ENCODE measurements at regions not wholly inside any gene's neighbourhood (a gene's known extent, or its start where the extent isn't known, plus 50 kb on each side); places are given as distances from the start of the nearest gene placed in this dataset.

GRCh38 chr2:19255481-19255880 lies 102.9 kb downstream of the OSR1 start:
- no peak for DNase-seq
- TF ChIP-seq CTCF (IDR thresholded peaks at IDR 0.05; ENCODE audit: unreplicated experiment) = no peak
- H3K4me1 Mint-ChIP-seq (ENCODE audit: low read depth, unreplicated experiment) = peaks cover 19% of the 10 kb centered on the region
- H3K9me3 Mint-ChIP-seq (ENCODE audit: low read depth, unreplicated experiment) = no peaks in the 10 kb centered on the region
- H3K27ac Mint-ChIP-seq (ENCODE audit: unreplicated experiment) = no peak overlapping the region
- no TSS peak for BruUV-seq (replicated peaks)
- H3K36me3 Mint-ChIP-seq (ENCODE audit: insufficient read depth, unreplicated experiment) = no peaks in the 10 kb centered on the region
- CTCF ChIA-PET = no interaction called here
- no peaks in the 10 kb centered on the region for H3K27me3 Mint-ChIP-seq (ENCODE audit: unreplicated experiment)
- no peak overlapping the region for H3K4me3 Mint-ChIP-seq (ENCODE audit: low read depth, unreplicated experiment)
- intact Hi-C loops (cut with micrococcal nuclease; ENCODE audit: unreplicated experiment) = no loop called here

- Mint-ChIP-seq H3K27ac (ENCODE audit: unreplicated experiment) (no peak overlapping the region), H3K9me3 (ENCODE audit: low read depth, unreplicated experiment) (no peaks in the 10 kb centered on the region), H3K4me3 (ENCODE audit: low read depth, unreplicated experiment) (no peak overlapping the region), H3K27me3 (ENCODE audit: unreplicated experiment) (no peaks in the 10 kb centered on the region), H3K36me3 (ENCODE audit: insufficient read depth, unreplicated experiment) (no peaks in the 10 kb centered on the region), H3K4me1 (ENCODE audit: low read depth, unreplicated experiment) (peaks cover 16% of the 10 kb centered on the region)
- DNase-seq = no peak
- no TSS peak for BruUV-seq (replicated peaks)
- no peak for TF ChIP-seq CTCF (IDR thresholded peaks at IDR 0.05; ENCODE audit: unreplicated experiment)
- CTCF ChIA-PET = no interaction called here
- intact Hi-C loops (cut with micrococcal nuclease; ENCODE audit: unreplicated experiment) = no loop called here
Observed at GRCh38 chr2:19251554-19251953, 106.9 kb downstream of the OSR1 start.

GRCh38 chr2:19250906-19251305 lies 107.5 kb downstream of the OSR1 start:
- H3K36me3 Mint-ChIP-seq (ENCODE audit: insufficient read depth, unreplicated experiment) = no peaks in the 10 kb centered on the region
- H3K27me3 Mint-ChIP-seq (ENCODE audit: unreplicated experiment) = no peaks in the 10 kb centered on the region
- H3K4me1 Mint-ChIP-seq (ENCODE audit: low read depth, unreplicated experiment) = peaks cover 9% of the 10 kb centered on the region
- no peaks in the 10 kb centered on the region for H3K9me3 Mint-ChIP-seq (ENCODE audit: low read depth, unreplicated experiment)
- H3K4me3 Mint-ChIP-seq (ENCODE audit: low read depth, unreplicated experiment) = no peak overlapping the region
- no peak for DNase-seq
- no peak overlapping the region for H3K27ac Mint-ChIP-seq (ENCODE audit: unreplicated experiment)
- BruUV-seq (replicated peaks) = no TSS peak
- no peak for TF ChIP-seq CTCF (IDR thresholded peaks at IDR 0.05; ENCODE audit: unreplicated experiment)
- intact Hi-C loops (cut with micrococcal nuclease; ENCODE audit: unreplicated experiment) = no loop called here
- CTCF ChIA-PET = no interaction called here

GRCh38 chr2:19247186-19247585 lies 111.2 kb downstream of the OSR1 start:
- TF ChIP-seq CTCF (IDR thresholded peaks at IDR 0.05; ENCODE audit: unreplicated experiment) = no peak
- H3K4me3 Mint-ChIP-seq (ENCODE audit: low read depth, unreplicated experiment) = no peak overlapping the region
- H3K9me3 Mint-ChIP-seq (ENCODE audit: low read depth, unreplicated experiment) = no peaks in the 10 kb centered on the region
- CTCF ChIA-PET = no interaction called here
- no peaks in the 10 kb centered on the region for H3K4me1 Mint-ChIP-seq (ENCODE audit: low read depth, unreplicated experiment)
- H3K27ac Mint-ChIP-seq (ENCODE audit: unreplicated experiment) = no peak overlapping the region
- DNase-seq = no peak
- no peaks in the 10 kb centered on the region for H3K27me3 Mint-ChIP-seq (ENCODE audit: unreplicated experiment)
- H3K36me3 Mint-ChIP-seq (ENCODE audit: insufficient read depth, unreplicated experiment) = no peaks in the 10 kb centered on the region
- intact Hi-C loops (cut with micrococcal nuclease; ENCODE audit: unreplicated experiment) = no loop called here
- no TSS peak for BruUV-seq (replicated peaks)

GRCh38 chr2:19246496-19246895 lies 111.9 kb downstream of the OSR1 start:
- DNase-seq = no peak
- Mint-ChIP-seq H3K4me1 (ENCODE audit: low read depth, unreplicated experiment) (no peaks in the 10 kb centered on the region), H3K27ac (ENCODE audit: unreplicated experiment) (no peak overlapping the region), H3K9me3 (ENCODE audit: low read depth, unreplicated experiment) (no peaks in the 10 kb centered on the region), H3K27me3 (ENCODE audit: unreplicated experiment) (no peaks in the 10 kb centered on the region), H3K36me3 (ENCODE audit: insufficient read depth, unreplicated experiment) (no peaks in the 10 kb centered on the region), H3K4me3 (ENCODE audit: low read depth, unreplicated experiment) (no peak overlapping the region)
- CTCF ChIA-PET = no interaction called here
- intact Hi-C loops (cut with micrococcal nuclease; ENCODE audit: unreplicated experiment) = no loop called here
- no TSS peak for BruUV-seq (replicated peaks)
- TF ChIP-seq CTCF (IDR thresholded peaks at IDR 0.05; ENCODE audit: unreplicated experiment) = no peak

Data from Calu3 (cell line).